GM12878 (cell line): ENCODE measurements at regions not wholly inside any gene's neighbourhood (a gene's known extent, or its start where the extent isn't known, plus 50 kb on each side); places are given as distances from the start of the nearest gene placed in this dataset.

ENCODE experiments used
- ATAC-seq: fragments of 200-7000 bp; cut with Tn5 transposase; 3 replicates; pipeline ENCODE4 v1.9.1; 2020; ENCODE audit warnings: mild to moderate bottlenecking, moderate library complexity
- BruUV-seq: library from RNA; stranded (reverse); fragments of 400-500 nt; replicated peaks from 2 replicates; lab custom pipeline; 2021; lab: Mats Ljungman, UMichigan
- CTCF ChIA-PET: fragments of 300-600 bp; sonication (Branson Sonifier 250); formaldehyde crosslinking; extraction: SDS; loops from one replicate; lab custom pipeline; 2021; ENCODE audit warnings: inconsistent platforms; lab: Yijun Ruan, JAX
- POLR2A ChIA-PET: fragments of 350-600 bp; formaldehyde crosslinking; extraction: SDS; loops from one replicate; lab custom pipeline; 2021; ENCODE audit warnings: inconsistent platforms; lab: Charles Lee
- RAD21 ChIA-PET: fragments of 300-600 bp; sonication (Branson Sonifier 250); formaldehyde crosslinking; loops from one replicate; lab custom pipeline; 2023; ENCODE audit warnings: antibody characterized with exemption; ENCODE audit not compliant: unreplicated experiment; lab: Charles Lee
- SMC1A ChIA-PET: fragments of 300-600 bp; sonication (Branson Sonifier 250); formaldehyde crosslinking; loops from one replicate; lab custom pipeline; 2023; ENCODE audit not compliant: unreplicated experiment, uncharacterized antibody; lab: Charles Lee
- DNase-seq: peaks from one replicate; pipeline ENCODE4 v3.0.0-alpha.2; 2011; ENCODE audit warnings: low read depth, low spot score
- FAIRE-seq: peaks from 3 replicates; lab custom pipeline; 2011; peaks lifted over from hg19 to GRCh38; lab: Jason Lieb, UNC
- H2AFZ ChIP-seq: 2 replicates; pipeline ENCODE4 v1.6.0; 2011; ENCODE audit warnings: low read depth, low read length, control low read depth; ENCODE audit not compliant: control insufficient read depth
- H3K27ac ChIP-seq: 2 replicates; pipeline ENCODE4 v1.5.1; 2011; ENCODE audit warnings: control low read depth; ENCODE audit not compliant: control insufficient read depth, insufficient read depth
- H3K27me3 ChIP-seq, 2 experiments: replicated peaks in 1 of 2; 2 replicates each; pipeline versions ENCODE4 v1.6.0 to v1.6.1; 2011; ENCODE audit warnings: low read length in 1 of 2; ENCODE audit not compliant: control insufficient read depth in 2 of 2, insufficient read depth in 2 of 2
- H3K36me3 ChIP-seq, 2 experiments: 2 replicates each; pipeline ENCODE4 v1.5.1; 2011; ENCODE audit warnings: low read length in 1 of 2; ENCODE audit not compliant: control insufficient read depth in 2 of 2, insufficient read depth in 2 of 2
- H3K4me1 ChIP-seq: 2 replicates; pipeline ENCODE4 v1.6.1; 2011; ENCODE audit warnings: mild to moderate bottlenecking, low read length, moderate library complexity, mixed read lengths; ENCODE audit not compliant: control insufficient read depth, insufficient read depth
- H3K4me2 ChIP-seq: 2 replicates; pipeline ENCODE4 v1.6.0; 2011; ENCODE audit warnings: control low read depth; ENCODE audit not compliant: control insufficient read depth, insufficient read depth
- H3K4me3 ChIP-seq: fragments of 200-600 bp; sonication (generic); 2 replicates; pipeline ENCODE4 v1.5.1; 2016
- H3K79me2 ChIP-seq: 2 replicates; pipeline ENCODE4 v1.6.0; 2011; ENCODE audit warnings: low read length; ENCODE audit not compliant: control insufficient read depth, insufficient read depth
- H3K9ac ChIP-seq: 2 replicates; pipeline ENCODE4 v1.8.0; 2011; ENCODE audit warnings: low read length, control low read depth, mixed read lengths; ENCODE audit not compliant: control insufficient read depth, insufficient read depth
- H3K9me3 ChIP-seq: replicated peaks from 3 replicates; pipeline ENCODE4 v1.5.1; 2011; ENCODE audit warnings: mild to moderate bottlenecking, low read length; ENCODE audit not compliant: control insufficient read depth, insufficient read depth
- H4K20me1 ChIP-seq: 2 replicates; pipeline ENCODE4 v1.6.0; 2011; ENCODE audit not compliant: control insufficient read depth, insufficient read depth
- ATF7 ChIP-seq: fragments of 450-650 bp; IDR thresholded peaks from 2 replicates; pipeline ENCODE4 v1.6.1; 2016; ENCODE audit warnings: low read depth, mild to moderate bottlenecking
- FOXK2 ChIP-seq: fragments of 450-650 bp; IDR thresholded peaks from 2 replicates; pipeline ENCODE4 v1.6.1; 2017; ENCODE audit warnings: mild to moderate bottlenecking, moderate library complexity
- IKZF1 ChIP-seq: fragments of 450-650 bp; conservative IDR thresholded peaks from 2 replicates; pipeline ENCODE4 v1.6.1; 2017; ENCODE audit warnings: antibody characterized with exemption, mild to moderate bottlenecking
- KDM1A ChIP-seq: fragments of 200-600 bp; sonication (generic); IDR thresholded peaks from 2 replicates; pipeline ENCODE4 v1.6.1; 2016; ENCODE audit warnings: borderline replicate concordance
- MAX ChIP-seq: IDR thresholded peaks from 2 replicates; pipeline ENCODE4 v1.6.1; 2012; ENCODE audit warnings: low read depth, low read length, improper control_type of control experiment
- MEF2B ChIP-seq: fragments of 450-650 bp; IDR thresholded peaks from 2 replicates; pipeline ENCODE4 v1.6.1; 2018; ENCODE audit warnings: mild to moderate bottlenecking, moderate library complexity; ENCODE audit not compliant: partially characterized antibody, poor library complexity, severe bottlenecking
- MYB ChIP-seq: fragments of 150-350 bp; IDR thresholded peaks from 2 replicates; pipeline ENCODE4 v1.6.1; 2014; ENCODE audit warnings: mild to moderate bottlenecking, low read depth, low read length, borderline replicate concordance
- NR2C2 ChIP-seq: IDR thresholded peaks from 2 replicates; pipeline ENCODE4 v1.6.1; 2011; ENCODE audit warnings: borderline replicate concordance, low read depth; ENCODE audit not compliant: control insufficient read depth, insufficient read length
- NRF1 ChIP-seq: conservative IDR thresholded peaks from 2 replicates; pipeline ENCODE4 v1.6.1; 2011; ENCODE audit warnings: mild to moderate bottlenecking, low read depth, low read length, improper control_type of control experiment
- PAX5 ChIP-seq: IDR thresholded peaks from 2 replicates; pipeline ENCODE4 v1.6.1; 2011; ENCODE audit warnings: low read depth, low read length, borderline replicate concordance
- PML ChIP-seq: IDR thresholded peaks from 2 replicates; pipeline ENCODE4 v1.6.1; 2012; ENCODE audit warnings: low read length, inconsistent platforms
- POLR2AphosphoS5 ChIP-seq: IDR thresholded peaks from 2 replicates; pipeline ENCODE4 v1.6.1; 2011; ENCODE audit warnings: mild to moderate bottlenecking, low read length, inconsistent platforms
- RAD51 ChIP-seq: fragments of 450-650 bp; IDR thresholded peaks from 2 replicates; pipeline ENCODE4 v1.6.1; 2016; ENCODE audit warnings: moderate library complexity, mild to moderate bottlenecking, inconsistent platforms
- SPI1 ChIP-seq: IDR thresholded peaks from 2 replicates; pipeline ENCODE4 v1.6.1; 2011; ENCODE audit warnings: low read depth, mild to moderate bottlenecking, low read length, moderate library complexity, borderline replicate concordance; ENCODE audit not compliant: insufficient read depth
- STAT3 ChIP-seq: IDR thresholded peaks from 2 replicates; pipeline ENCODE4 v1.6.1; 2011; ENCODE audit warnings: low read depth, low read length, improper control_type of control experiment
- TARDBP ChIP-seq: IDR thresholded peaks from 2 replicates; pipeline ENCODE4 v1.6.1; 2016; ENCODE audit warnings: borderline replicate concordance
- ZBTB33 ChIP-seq: fragments of 450-650 bp; IDR thresholded peaks from 2 replicates; pipeline ENCODE4 v1.6.1; 2017; ENCODE audit warnings: mild to moderate bottlenecking
- ZNF24 ChIP-seq: fragments of 450-650 bp; IDR thresholded peaks from 2 replicates; pipeline ENCODE4 v1.6.1; 2017; ENCODE audit warnings: antibody characterized with exemption, mild to moderate bottlenecking
- WGBS: methylation state at CpG from one replicate; pipeline ENCODE4 v1.1.6; 2016; ENCODE audit warnings: low lambda C conversion rate; ENCODE audit not compliant: insufficient replicate concordance, insufficient coverage; ENCODE audit errors: missing lambda C conversion rate; 5-methylcytosine and 5-hydroxymethylcytosine counted together
- in situ Hi-C: fragments of 300-500 bp; cut with MboI; formaldehyde crosslinking; loops from 9 replicates; pipeline ENCODE4 v1.14.3; 2018; ENCODE audit warnings: mixed read lengths
- intact Hi-C: fragments of 100-400 bp; cut with micrococcal nuclease; formaldehyde crosslinking; loops from one replicate; pipeline ENCODE4 v1.14.2; 2022; ENCODE audit not compliant: unreplicated experiment

GRCh38 chr5:68587171-68587570 is 371.6 kb downstream of the PIK3R1 start:
- H3K9ac ChIP-seq, result no peak overlapping the region
- intact Hi-C loops, result no loop called here
- H3K4me3 ChIP-seq, result no peak overlapping the region
- RAD21 ChIA-PET, result no interaction called here
- DNase-seq (no peak), FAIRE-seq (no peak), ATAC-seq (no peak)
- POLR2A ChIA-PET, result no interaction called here
- BruUV-seq, result no TSS peak
- H3K36me3 ChIP-seq, result no peaks in the 10 kb centered on the region
- H3K9me3 ChIP-seq, result no peaks in the 10 kb centered on the region
- H2AFZ ChIP-seq, result no peak overlapping the region
- H4K20me1 ChIP-seq, result no peaks in the 10 kb centered on the region
- no peak overlapping the region for H3K4me2 ChIP-seq
- in situ Hi-C loops, result no loop called here
- H3K27me3 ChIP-seq, result no peaks in the 10 kb centered on the region
- SMC1A ChIA-PET, result interaction anchor here (1.0 to 1.2 kb wide), 2 partner anchors 8 to 43 kb away, joined by 3 read pairs; no protein-coding TSS in a partner anchor
- no peak overlapping the region for H3K27ac ChIP-seq
- CTCF ChIA-PET, result no interaction called here
- H3K4me1 ChIP-seq, result no peaks in the 10 kb centered on the region
- H3K79me2 ChIP-seq, result no peaks in the 10 kb centered on the region
- TF ChIP-seq MAX (no peak), NRF1 (no peak), IKZF1 (no peak), NR2C2 (no peak), STAT3 (no peak), KDM1A (no peak), FOXK2 (no peak)

GRCh38 chr5:68591850-68592249 is 376.3 kb downstream of the PIK3R1 start:
- H3K79me2 ChIP-seq, result no peaks in the 10 kb centered on the region
- SMC1A ChIA-PET, result interaction anchor here (1.2 to 1.3 kb wide), 2 partner anchors 12 to 40 kb away, joined by 3 to 4 read pairs; no protein-coding TSS in a partner anchor
- in situ Hi-C loops, result no loop called here
- BruUV-seq, result no TSS peak
- H4K20me1 ChIP-seq, result no peaks in the 10 kb centered on the region
- no peak overlapping the region for H3K4me2 ChIP-seq
- H3K9ac ChIP-seq, result no peak overlapping the region
- H3K27me3 ChIP-seq, result no peaks in the 10 kb centered on the region; a peak in 1 of 4 replicates
- FAIRE-seq, result no peak
- no peaks in the 10 kb centered on the region; the same call in 2 of the 3 replicates for H3K9me3 ChIP-seq
- H2AFZ ChIP-seq, result no peak overlapping the region
- H3K4me3 ChIP-seq, result no peak overlapping the region
- no peak for DNase-seq
- POLR2A ChIA-PET, result no interaction called here
- CTCF ChIA-PET, result interaction anchor here (1.0 kb wide), 1 partner anchor 339 kb away, joined by 3 read pairs; no protein-coding TSS in a partner anchor
- ATAC-seq, result no peak
- H3K36me3 ChIP-seq, result no peaks in the 10 kb centered on the region
- RAD21 ChIA-PET, result interaction anchor here (1.1 kb wide), 1 partner anchor 43 kb away, joined by 3 read pairs; no protein-coding TSS in a partner anchor
- WGBS, result 57% methylated on average over 4 of the region's 4 CpGs
- intact Hi-C loops, result no loop called here
- H3K27ac ChIP-seq, result no peak overlapping the region
- no peaks in the 10 kb centered on the region for H3K4me1 ChIP-seq
- TF ChIP-seq RAD51 (no peak), MYB (no peak), ATF7 (no peak), MEF2B (no peak), PML (no peak), SPI1 (no peak), PAX5 (no peak), ZNF24 (no peak), TARDBP (no peak), POLR2AphosphoS5 (no peak), ZBTB33 (no peak)
